ENCODE measurements at regions not wholly inside any gene's neighbourhood (a gene's known extent, or its start where the extent isn't known, plus 50 kb on each side); places are given as distances from the start of the nearest gene placed in this dataset.

DNA sequence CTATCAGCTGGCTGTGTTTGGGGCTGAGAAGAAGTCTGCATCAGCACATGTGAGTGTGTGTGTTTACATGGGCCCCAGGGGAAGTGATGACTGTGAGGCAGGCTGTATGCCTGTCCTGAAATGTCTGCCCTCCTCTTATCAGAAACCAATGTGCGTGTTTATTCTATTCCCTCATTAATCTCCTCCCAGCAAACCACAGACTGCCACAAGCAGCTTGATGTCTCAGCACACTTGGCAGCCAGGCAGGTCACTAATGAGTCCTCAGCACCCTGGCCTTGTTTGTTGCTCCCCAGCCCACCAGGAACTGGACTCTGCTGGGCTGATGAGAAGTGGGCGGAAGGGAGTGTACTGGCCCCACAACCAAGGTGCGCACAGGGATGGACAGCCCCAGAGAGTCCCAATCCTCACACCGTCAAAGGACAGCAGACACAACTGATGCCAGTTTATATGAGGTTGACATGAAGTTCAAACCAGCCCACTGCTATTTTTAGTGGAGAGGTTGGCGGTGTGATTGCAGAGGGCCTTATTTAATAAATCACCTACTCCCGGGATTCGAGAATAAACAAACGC lies 225.8 kb downstream of the ETS1 start:
- H3K4me1 Mint-ChIP-seq, result peaks cover 17% of the 10 kb centered on the region
- intact Hi-C loops (cut with DNase I, micrococcal nuclease), result no loop called here
- no peaks in the 10 kb centered on the region for H3K36me3 Mint-ChIP-seq (ENCODE audit: low read depth)
- H3K27me3 Mint-ChIP-seq, result no peaks in the 10 kb centered on the region
- ATAC-seq (peak; percentile 79), DNase-seq (peak; percentile 28)
- H3K27ac Mint-ChIP-seq, result peak overlapping the region; percentile 45
- ChIA-PET CTCF (interaction anchor here (0.6 to 2.1 kb wide), 6 partner anchors 15 to 270 kb away, joined by 3 to 8 read pairs (median 3); no protein-coding TSS in a partner anchor), POLR2A (no interaction called here)
- peaks cover 3% of the 10 kb centered on the region for H3K9me3 Mint-ChIP-seq (ENCODE audit: low read depth)
- no peak overlapping the region for H3K4me3 Mint-ChIP-seq

DNA sequence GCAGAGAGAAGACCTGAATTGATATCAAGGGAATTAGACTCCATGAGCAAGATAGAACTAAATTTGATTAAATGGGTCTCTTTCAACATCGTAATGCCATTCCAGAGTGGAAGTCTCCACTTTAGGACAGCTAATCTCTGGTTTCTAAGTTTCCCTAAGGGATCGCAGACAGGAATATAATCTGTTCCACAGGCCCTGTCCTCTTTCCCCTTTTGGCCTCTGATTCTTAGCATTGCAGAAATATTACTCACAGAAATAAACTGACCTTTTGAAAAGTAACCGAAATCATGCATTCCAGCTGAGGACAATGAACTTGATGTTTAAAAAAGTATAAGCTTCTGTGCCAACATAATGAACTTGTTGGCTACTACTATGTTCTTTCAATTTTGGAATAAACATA lies 227.8 kb downstream of the ETS1 start:
- H3K27me3 Mint-ChIP-seq, result no peaks in the 10 kb centered on the region

DNA sequence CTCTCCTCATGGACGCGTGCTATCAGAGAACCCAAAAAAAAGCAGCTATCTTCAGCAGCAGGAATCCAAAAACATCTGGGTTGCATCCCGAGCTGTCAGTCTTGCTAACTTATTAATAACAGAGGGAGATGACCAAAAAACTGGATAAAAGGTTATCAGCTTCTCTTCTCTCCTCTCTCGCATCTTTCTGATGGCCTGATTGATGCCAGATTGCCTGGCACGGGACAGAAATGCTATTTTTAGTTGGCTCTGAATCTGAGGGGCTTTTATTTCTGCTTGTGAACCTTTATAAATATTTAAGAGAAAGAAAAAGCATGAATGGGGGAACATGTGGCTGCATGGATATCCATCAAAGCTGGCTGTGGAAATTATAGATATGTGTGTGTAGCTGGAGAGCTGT lies 230.3 kb downstream of the ETS1 start:
- CTCF ChIA-PET, result interaction anchor here (0.7 to 1.9 kb wide), 6 partner anchors 9 to 115 kb away, joined by 3 to 6 read pairs (median 4); no protein-coding TSS in a partner anchor
- H3K36me3 Mint-ChIP-seq (ENCODE audit: low read depth), result no peaks in the 10 kb centered on the region
- H3K4me1 Mint-ChIP-seq, result peaks cover 32% of the 10 kb centered on the region
- ATAC-seq, result no peak
- POLR2A ChIA-PET, result interaction anchor here (0.5 to 0.6 kb wide), 2 partner anchors 84 to 293 kb away, joined by 3 read pairs; no protein-coding TSS in a partner anchor
- intact Hi-C loops (cut with DNase I, micrococcal nuclease), result no loop called here
- no peak overlapping the region for H3K27ac Mint-ChIP-seq
- no peak overlapping the region for H3K4me3 Mint-ChIP-seq
- no peak for DNase-seq
- H3K9me3 Mint-ChIP-seq (ENCODE audit: low read depth), result no peaks in the 10 kb centered on the region
- no peaks in the 10 kb centered on the region for H3K27me3 Mint-ChIP-seq

More for the DNA sequence above, 227.8 kb downstream of the ETS1 start:
- DNase-seq (no peak), ATAC-seq (no peak)
- Mint-ChIP-seq H3K27ac (no peak overlapping the region), H3K9me3 (ENCODE audit: low read depth) (no peaks in the 10 kb centered on the region), H3K4me3 (no peak overlapping the region), H3K4me1 (peaks cover 22% of the 10 kb centered on the region), H3K36me3 (ENCODE audit: low read depth) (no peaks in the 10 kb centered on the region)
- CTCF ChIA-PET, result interaction anchor here (0.9 to 1.2 kb wide), 2 partner anchors 10 to 40 kb away, joined by 3 read pairs; no protein-coding TSS in a partner anchor
- POLR2A ChIA-PET, result no interaction called here
- intact Hi-C loops (cut with DNase I, micrococcal nuclease), result no loop called here

DNA sequence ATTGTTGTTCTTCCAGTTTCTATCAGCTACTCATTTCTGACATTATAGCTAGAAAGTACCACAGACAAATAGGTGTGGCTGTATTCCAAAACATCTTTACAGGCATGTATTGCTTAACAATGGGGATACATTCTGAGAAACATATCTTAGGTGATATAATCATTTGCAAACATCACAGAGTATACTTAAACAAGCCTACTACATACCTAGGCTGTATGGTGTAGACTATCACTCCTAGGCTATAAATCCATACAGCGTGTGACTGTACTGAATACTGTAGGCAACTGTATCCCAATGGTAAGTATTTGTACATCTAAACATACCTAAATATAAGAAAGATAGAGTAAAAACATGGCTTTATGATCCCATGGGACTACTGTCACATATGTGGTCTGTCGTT lies 231.8 kb downstream of the ETS1 start:
- H3K27ac Mint-ChIP-seq, result no peak overlapping the region
- POLR2A ChIA-PET, result interaction anchor here (0.7 kb wide), 1 partner anchor 168 kb away, joined by 5 read pairs; no protein-coding TSS in a partner anchor

DNA sequence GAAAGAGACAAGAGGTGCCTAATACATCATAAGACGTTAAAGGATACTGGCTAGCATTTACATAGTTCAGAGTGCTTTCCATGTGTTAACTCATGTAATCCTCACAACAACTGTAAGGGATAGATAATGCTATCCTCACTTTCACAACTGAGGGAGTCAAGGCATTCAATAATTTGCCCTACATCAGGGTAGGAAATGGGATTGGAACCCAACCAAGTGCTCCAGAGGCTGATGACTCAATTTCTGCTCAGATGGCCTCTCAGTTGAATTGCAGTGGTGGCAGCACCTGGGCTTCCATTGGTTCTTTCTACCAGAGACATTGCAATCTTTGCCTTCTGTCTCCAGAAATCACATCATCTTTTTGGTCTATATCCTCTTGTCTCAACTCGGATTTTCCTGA lies 232.9 kb downstream of the ETS1 start:
- DNase-seq (no peak), ATAC-seq (no peak)
- Mint-ChIP-seq H3K4me1 (peaks cover 47% of the 10 kb centered on the region), H3K27me3 (no peaks in the 10 kb centered on the region), H3K27ac (no peak overlapping the region), H3K36me3 (ENCODE audit: low read depth) (no peaks in the 10 kb centered on the region), H3K4me3 (no peak overlapping the region), H3K9me3 (ENCODE audit: low read depth) (peaks cover 2% of the 10 kb centered on the region)
- CTCF ChIA-PET, result interaction anchor here (0.5 to 1.3 kb wide), 4 partner anchors 19 to 351 kb away, joined by 3 read pairs; no protein-coding TSS in a partner anchor
- intact Hi-C loops (cut with DNase I, micrococcal nuclease), result no loop called here
- POLR2A ChIA-PET, result no interaction called here

More for the DNA sequence above, 231.8 kb downstream of the ETS1 start:
- no peak overlapping the region for H3K4me3 Mint-ChIP-seq
- no peaks in the 10 kb centered on the region for H3K36me3 Mint-ChIP-seq (ENCODE audit: low read depth)
- H3K27me3 Mint-ChIP-seq, result no peaks in the 10 kb centered on the region
- intact Hi-C loops (cut with DNase I, micrococcal nuclease), result no loop called here
- DNase-seq (no peak), ATAC-seq (no peak)
- CTCF ChIA-PET, result interaction anchor here (1.1 to 1.3 kb wide), 2 partner anchors 18 to 41 kb away, joined by 3 read pairs; no protein-coding TSS in a partner anchor
- peaks cover 36% of the 10 kb centered on the region for H3K4me1 Mint-ChIP-seq
- H3K9me3 Mint-ChIP-seq (ENCODE audit: low read depth), result no peaks in the 10 kb centered on the region

DNA sequence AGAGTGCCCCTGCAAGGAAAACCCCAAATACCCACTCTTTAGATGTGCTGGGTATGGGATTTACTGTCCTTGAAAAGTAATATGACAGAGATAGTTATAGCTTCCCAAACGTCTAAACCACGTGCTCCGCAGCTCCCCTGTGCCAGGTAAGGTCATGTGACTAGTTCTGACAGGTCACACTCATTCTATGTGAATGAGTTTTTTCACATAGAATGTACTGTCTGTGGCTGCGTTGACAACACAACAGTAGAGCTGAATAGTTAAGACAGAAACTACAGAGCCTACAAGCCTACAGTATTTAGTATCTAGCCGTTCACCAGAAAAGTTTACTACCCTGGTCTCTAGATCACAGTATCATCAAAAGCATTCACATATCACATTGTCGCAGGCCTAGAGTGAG lies 236.2 kb downstream of the ETS1 start:
- DNase-seq (peak; percentile 54), ATAC-seq (peak; percentile 54)
- no peak overlapping the region for H3K4me3 Mint-ChIP-seq
- no peaks in the 10 kb centered on the region for H3K27me3 Mint-ChIP-seq
- H3K27ac Mint-ChIP-seq, result peak overlapping the region; percentile 44
- POLR2A ChIA-PET, result interaction anchor here (0.7 kb wide), 1 partner anchor 29 kb away, joined by 3 read pairs; no protein-coding TSS in a partner anchor
- peaks cover 4% of the 10 kb centered on the region for H3K36me3 Mint-ChIP-seq (ENCODE audit: low read depth)
- peaks cover 2% of the 10 kb centered on the region for H3K9me3 Mint-ChIP-seq (ENCODE audit: low read depth)
- H3K4me1 Mint-ChIP-seq, result peaks cover 70% of the 10 kb centered on the region
- intact Hi-C loops (cut with DNase I, micrococcal nuclease), result loop anchor here in 1 of 2 experiments (2.0 kb wide), 1 partner anchor 16 kb away; no protein-coding TSS in a partner anchor
- CTCF ChIA-PET, result interaction anchor here (0.7 to 2.5 kb wide), 10 partner anchors 15 to 280 kb away, joined by 3 to 9 read pairs (median 3); no protein-coding TSS in a partner anchor

DNA sequence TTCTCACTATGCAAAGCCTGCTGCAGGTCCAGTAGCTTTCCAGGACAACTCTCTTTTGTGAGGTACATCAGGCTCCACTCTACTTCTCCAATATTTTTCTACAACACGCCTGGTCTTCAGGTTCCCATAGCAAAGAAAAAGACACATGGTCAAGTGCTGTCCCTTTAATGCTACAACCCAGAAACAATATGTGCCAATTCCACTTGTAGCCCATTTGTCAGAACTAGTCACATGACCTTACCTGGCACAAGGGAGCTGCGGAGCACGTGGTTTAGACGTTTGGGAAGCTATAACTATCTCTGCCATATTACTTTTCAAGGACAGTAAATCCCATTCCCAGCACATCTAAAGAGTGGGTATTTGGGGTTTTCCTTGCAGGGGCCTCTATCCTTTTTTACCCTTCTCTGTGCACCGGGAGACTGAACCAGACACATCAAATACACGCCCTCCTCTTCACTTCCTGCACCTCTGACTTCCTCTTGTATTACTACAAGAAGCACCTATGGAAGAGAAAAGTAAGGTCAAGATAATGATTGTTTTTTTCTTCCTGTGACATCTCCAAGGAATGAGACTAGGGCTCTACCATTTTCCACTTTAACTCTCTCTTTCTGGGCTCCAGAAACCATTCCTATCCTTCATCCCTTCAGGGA lies 237.6 kb downstream of the ETS1 start:
- Mint-ChIP-seq H3K27ac (peak overlapping the region; percentile 66), H3K9me3 (ENCODE audit: low read depth) (peaks cover 2% of the 10 kb centered on the region), H3K36me3 (ENCODE audit: low read depth) (peaks cover 6% of the 10 kb centered on the region), H3K4me3 (peak overlapping the region; percentile 4), H3K4me1 (peaks cover 80% of the 10 kb centered on the region), H3K27me3 (no peaks in the 10 kb centered on the region)
- ATAC-seq (no peak), DNase-seq (no peak)
- intact Hi-C loops (cut with DNase I, micrococcal nuclease), result loop anchor here in 1 of 2 experiments (2.0 kb wide), 1 partner anchor 17 kb away; no protein-coding TSS in a partner anchor
- ChIA-PET CTCF (interaction anchor here (0.6 kb wide), 1 partner anchor 24 kb away, joined by 3 read pairs; no protein-coding TSS in a partner anchor), POLR2A (no interaction called here)

DNA sequence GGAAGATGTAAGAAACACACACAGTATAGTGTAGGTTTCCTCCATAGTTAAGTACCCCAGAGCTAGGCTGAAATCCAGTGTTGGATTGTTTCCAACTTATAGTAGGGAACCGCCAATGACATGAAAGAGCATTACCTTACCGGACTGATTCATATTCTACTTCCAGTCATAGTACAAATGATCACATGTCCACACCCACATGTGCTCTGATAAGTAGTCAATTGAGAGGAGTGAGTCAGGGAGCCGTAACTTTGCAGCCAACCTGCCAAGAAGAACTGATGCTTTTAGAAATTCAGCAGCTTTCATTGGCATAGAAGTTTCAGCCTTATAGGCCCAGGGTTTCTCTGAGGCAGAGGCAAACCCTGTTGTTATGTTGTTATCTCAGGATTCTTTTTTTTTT lies 240.6 kb downstream of the ETS1 start:
- CTCF ChIA-PET, result interaction anchor here (0.8 to 3.9 kb wide), 7 partner anchors 9 to 370 kb away, joined by 3 to 18 read pairs (median 3); no protein-coding TSS in a partner anchor
- Mint-ChIP-seq H3K4me3 (no peak overlapping the region), H3K27ac (peak overlapping the region; percentile 74), H3K9me3 (ENCODE audit: low read depth) (peaks cover 6% of the 10 kb centered on the region), H3K4me1 (peaks cover 93% of the 10 kb centered on the region), H3K27me3 (no peaks in the 10 kb centered on the region), H3K36me3 (ENCODE audit: low read depth) (peaks cover 10% of the 10 kb centered on the region)
- POLR2A ChIA-PET, result interaction anchor here (0.6 to 1.0 kb wide), 6 partner anchors 21 to 282 kb away, joined by 3 to 5 read pairs (median 4); no protein-coding TSS in a partner anchor
- ATAC-seq, result peak; percentile 34
- DNase-seq, result peak; percentile 75
- intact Hi-C loops (cut with DNase I, micrococcal nuclease), result loop anchor here in 1 of 2 experiments (1.0 kb wide), 1 partner anchor 152 kb away; no protein-coding TSS in a partner anchor

DNA sequence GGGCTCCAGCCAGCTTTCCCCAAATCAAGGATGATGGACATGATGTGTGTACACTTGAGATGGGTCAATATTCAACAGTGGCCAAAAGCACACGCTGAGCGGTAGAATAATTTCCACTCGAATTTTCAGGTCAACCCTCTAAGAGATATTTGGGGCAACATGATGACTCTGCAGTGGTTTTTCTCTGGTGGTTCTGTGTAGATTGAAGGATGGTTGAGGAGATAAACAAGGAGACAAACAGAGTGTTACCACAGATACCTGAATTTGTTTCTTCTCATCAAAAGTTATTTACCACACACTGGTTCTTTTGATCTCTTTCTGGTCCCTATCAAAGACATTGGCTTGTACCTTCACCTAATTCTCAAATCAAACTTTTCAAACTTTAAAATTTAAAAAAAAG lies 242.0 kb downstream of the ETS1 start:
- Mint-ChIP-seq H3K27me3 (no peaks in the 10 kb centered on the region), H3K27ac (peak overlapping the region; percentile 61), H3K9me3 (ENCODE audit: low read depth) (peaks cover 6% of the 10 kb centered on the region), H3K4me1 (peaks cover 93% of the 10 kb centered on the region), H3K4me3 (no peak overlapping the region), H3K36me3 (ENCODE audit: low read depth) (peaks cover 10% of the 10 kb centered on the region)
- ChIA-PET CTCF (interaction anchor here (1.0 to 4.7 kb wide), 6 partner anchors 22 to 149 kb away, joined by 3 to 37 read pairs (median 10); no protein-coding TSS in a partner anchor), POLR2A (interaction anchor here (0.6 kb wide), 1 partner anchor 159 kb away, joined by 3 read pairs; no protein-coding TSS in a partner anchor)
- ATAC-seq, result no peak
- DNase-seq, result no peak
- intact Hi-C loops (cut with DNase I, micrococcal nuclease), result no loop called here

DNA sequence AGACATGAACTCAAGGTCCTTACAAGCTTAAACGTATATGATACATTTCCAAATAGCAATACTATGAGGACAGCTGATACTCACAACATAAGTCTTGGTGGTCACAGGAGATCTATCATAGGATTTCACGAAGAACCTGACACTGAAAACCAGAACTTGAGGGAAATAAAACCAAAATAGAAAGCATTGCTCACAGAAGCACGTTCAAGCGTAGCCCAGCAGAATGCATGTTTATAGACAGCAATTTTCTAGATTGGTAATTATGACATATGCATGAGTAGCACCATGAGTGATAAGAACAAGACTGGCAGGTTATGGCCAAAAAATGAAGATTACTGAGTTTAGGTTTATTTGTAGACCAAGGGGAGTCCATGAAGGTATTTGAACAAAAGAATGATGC lies 243.5 kb downstream of the ETS1 start:
- peaks cover 93% of the 10 kb centered on the region for H3K4me1 Mint-ChIP-seq
- ChIA-PET CTCF (interaction anchor here (0.5 to 4.7 kb wide), 15 partner anchors 10 to 181 kb away, joined by 3 to 37 read pairs (median 4); no protein-coding TSS in a partner anchor), POLR2A (interaction anchor here (0.6 to 3.1 kb wide), 13 partner anchors 13 to 289 kb away, joined by 3 to 39 read pairs (median 5); no protein-coding TSS in a partner anchor)
- intact Hi-C loops (cut with DNase I, micrococcal nuclease), result loop anchor here (1.0 to 5.0 kb wide), 15 partner anchors 20 to 287 kb away; no protein-coding TSS in a partner anchor
- peak overlapping the region; percentile 65 for H3K4me3 Mint-ChIP-seq
- peaks cover 4% of the 10 kb centered on the region for H3K9me3 Mint-ChIP-seq (ENCODE audit: low read depth)
- H3K27me3 Mint-ChIP-seq, result no peaks in the 10 kb centered on the region
- peaks cover 10% of the 10 kb centered on the region for H3K36me3 Mint-ChIP-seq (ENCODE audit: low read depth)
- peak overlapping the region; percentile 95 for H3K27ac Mint-ChIP-seq
- DNase-seq (peak; percentile 61), ATAC-seq (peak; percentile 52)

DNA sequence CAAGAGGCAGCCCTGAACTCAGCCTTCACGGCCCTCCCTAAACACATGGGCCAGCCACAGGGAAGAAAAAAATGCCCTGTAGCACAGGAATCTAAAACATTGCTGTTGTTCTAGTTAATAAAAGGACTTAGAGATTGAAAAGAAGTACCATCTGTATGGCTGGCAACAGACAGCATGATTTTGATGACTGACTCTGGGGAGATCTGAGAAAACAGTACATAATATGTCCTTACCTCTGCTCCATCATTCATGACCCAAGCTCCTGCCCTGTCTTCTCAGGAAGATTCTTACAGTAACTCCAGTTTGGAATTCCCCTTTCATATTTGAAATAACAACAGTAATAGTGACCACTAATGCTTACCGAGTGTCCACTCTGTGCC lies 244.2 kb downstream of the ETS1 start:
- Mint-ChIP-seq H3K27me3 (no peaks in the 10 kb centered on the region), H3K36me3 (ENCODE audit: low read depth) (peaks cover 10% of the 10 kb centered on the region), H3K27ac (peak overlapping the region; percentile 95), H3K4me3 (peak overlapping the region; percentile 65), H3K9me3 (ENCODE audit: low read depth) (peaks cover 4% of the 10 kb centered on the region), H3K4me1 (peaks cover 97% of the 10 kb centered on the region)
- ChIA-PET CTCF (interaction anchor here (0.5 to 4.7 kb wide), 16 partner anchors 9 to 168 kb away, joined by 3 to 37 read pairs (median 4); no protein-coding TSS in a partner anchor), POLR2A (interaction anchor here (0.7 to 3.1 kb wide), 11 partner anchors 15 to 289 kb away, joined by 3 to 39 read pairs (median 6); no protein-coding TSS in a partner anchor)
- DNase-seq (no peak), ATAC-seq (peak; percentile 4)
- intact Hi-C loops (cut with DNase I, micrococcal nuclease), result loop anchor here (1.0 to 5.0 kb wide), 12 partner anchors 19 to 288 kb away; no protein-coding TSS in a partner anchor
